Progenitor cell of endocrine pancreas (in vitro differentiated cells): ENCODE measurements at regions not wholly inside any gene's neighbourhood (a gene's known extent, or its start where the extent isn't known, plus 50 kb on each side); places are given as distances from the start of the nearest gene placed in this dataset.

Experiments used
- DNase-seq: peaks from one replicate; pipeline ENCODE4 v3.0.0; 2021; ENCODE audit warnings: low spot score; ENCODE audit not compliant: unreplicated experiment
- H3K27ac Mint-ChIP-seq: 2 replicates; pipeline ENCODE4 v1.8.0; 2021; ENCODE audit warnings: mild to moderate bottlenecking, moderate library complexity, mixed read lengths
- H3K27me3 Mint-ChIP-seq: 2 replicates; pipeline ENCODE4 v1.8.0; 2021; ENCODE audit warnings: mixed read lengths
- H3K36me3 Mint-ChIP-seq: 2 replicates; pipeline ENCODE4 v1.8.0; 2022; ENCODE audit warnings: mixed read lengths; ENCODE audit not compliant: insufficient read depth
- H3K4me1 Mint-ChIP-seq: 2 replicates; pipeline ENCODE4 v1.8.0; 2021; ENCODE audit warnings: low read depth, mixed read lengths
- H3K4me3 Mint-ChIP-seq: 2 replicates; pipeline ENCODE4 v1.8.0; 2021; ENCODE audit warnings: low read depth, mild to moderate bottlenecking, moderate library complexity, mixed read lengths
- H3K9me3 Mint-ChIP-seq: 2 replicates; pipeline ENCODE4 v1.8.0; 2021; ENCODE audit warnings: low read depth, mixed read lengths
- CTCF ChIP-seq: fragments of 200-600 bp; sonication (generic); IDR thresholded peaks from one replicate; pipeline ENCODE4 v1.5.0; 2021; ENCODE audit warnings: antibody characterized with exemption, mild to moderate bottlenecking; ENCODE audit not compliant: unreplicated experiment

GRCh38 chr14:76272349-76272748 is 103.6 kb upstream of the ESRRB start:
- TF ChIP-seq CTCF: no peak
- H3K4me3 Mint-ChIP-seq: no peak overlapping the region
- H3K27me3 Mint-ChIP-seq: peaks cover 16% of the 10 kb centered on the region
- no peaks in the 10 kb centered on the region for H3K36me3 Mint-ChIP-seq
- no peak for DNase-seq
- H3K27ac Mint-ChIP-seq: no peak overlapping the region
- H3K4me1 Mint-ChIP-seq: no peaks in the 10 kb centered on the region
- no peaks in the 10 kb centered on the region for H3K9me3 Mint-ChIP-seq

GRCh38 chr14:76272774-76273173 is 103.2 kb upstream of the ESRRB start:
- Mint-ChIP-seq H3K36me3 (no peaks in the 10 kb centered on the region), H3K4me3 (no peak overlapping the region), H3K9me3 (no peaks in the 10 kb centered on the region), H3K27ac (no peak overlapping the region), H3K4me1 (no peaks in the 10 kb centered on the region), H3K27me3 (peaks cover 19% of the 10 kb centered on the region)
- no peak for DNase-seq
- no peak for TF ChIP-seq CTCF

- DNase-seq: no peak
- no peaks in the 10 kb centered on the region for H3K36me3 Mint-ChIP-seq
- H3K9me3 Mint-ChIP-seq: no peaks in the 10 kb centered on the region
- no peak for TF ChIP-seq CTCF
- no peaks in the 10 kb centered on the region for H3K4me1 Mint-ChIP-seq
- H3K27me3 Mint-ChIP-seq: peaks cover 19% of the 10 kb centered on the region
- no peak overlapping the region for H3K4me3 Mint-ChIP-seq
- no peak overlapping the region for H3K27ac Mint-ChIP-seq
Measured at GRCh38 chr14:76273346-76273745, 102.6 kb upstream of the ESRRB start.

- Mint-ChIP-seq H3K4me1 (no peaks in the 10 kb centered on the region), H3K9me3 (no peaks in the 10 kb centered on the region), H3K4me3 (no peak overlapping the region), H3K36me3 (no peaks in the 10 kb centered on the region), H3K27ac (no peak overlapping the region), H3K27me3 (peaks cover 16% of the 10 kb centered on the region)
- no peak for TF ChIP-seq CTCF
- no peak for DNase-seq
Measured at GRCh38 chr14:76274324-76274723, 101.6 kb upstream of the ESRRB start.

GRCh38 chr14:76277586-76278130 is 98.3 kb upstream of the ESRRB start:
- peaks cover 3% of the 10 kb centered on the region for H3K27me3 Mint-ChIP-seq
- H3K9me3 Mint-ChIP-seq: peaks cover 3% of the 10 kb centered on the region
- no peak overlapping the region for H3K27ac Mint-ChIP-seq
- no peak for DNase-seq
- H3K4me1 Mint-ChIP-seq: no peaks in the 10 kb centered on the region
- H3K36me3 Mint-ChIP-seq: peaks cover 1% of the 10 kb centered on the region
- no peak overlapping the region for H3K4me3 Mint-ChIP-seq
- no peak for TF ChIP-seq CTCF
